ENCODE measurements at regions not wholly inside any gene's neighbourhood (a gene's known extent, or its start where the extent isn't known, plus 50 kb on each side); places are given as distances from the start of the nearest gene placed in this dataset.

DNA sequence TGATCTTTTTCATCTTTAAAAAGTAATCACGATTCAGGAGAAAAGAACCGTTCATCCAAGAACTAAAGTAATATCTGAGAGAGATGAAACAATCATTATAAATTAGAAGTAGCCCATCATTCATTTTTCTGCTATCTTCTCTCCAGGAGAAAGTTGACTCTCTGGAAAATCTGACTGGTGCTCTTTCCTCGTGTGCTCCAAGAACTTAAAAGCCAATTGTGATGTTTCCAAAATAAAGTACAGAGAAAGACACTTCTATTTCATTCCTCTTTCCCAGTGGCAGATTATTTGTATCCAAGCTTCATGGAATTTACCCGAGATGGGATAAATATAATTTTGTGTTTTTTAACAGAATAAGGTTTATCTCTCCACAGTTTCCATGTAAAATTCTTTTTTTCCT is 212.5 kb upstream of the NOCT start:
- TF ChIP-seq, protein P1, sequence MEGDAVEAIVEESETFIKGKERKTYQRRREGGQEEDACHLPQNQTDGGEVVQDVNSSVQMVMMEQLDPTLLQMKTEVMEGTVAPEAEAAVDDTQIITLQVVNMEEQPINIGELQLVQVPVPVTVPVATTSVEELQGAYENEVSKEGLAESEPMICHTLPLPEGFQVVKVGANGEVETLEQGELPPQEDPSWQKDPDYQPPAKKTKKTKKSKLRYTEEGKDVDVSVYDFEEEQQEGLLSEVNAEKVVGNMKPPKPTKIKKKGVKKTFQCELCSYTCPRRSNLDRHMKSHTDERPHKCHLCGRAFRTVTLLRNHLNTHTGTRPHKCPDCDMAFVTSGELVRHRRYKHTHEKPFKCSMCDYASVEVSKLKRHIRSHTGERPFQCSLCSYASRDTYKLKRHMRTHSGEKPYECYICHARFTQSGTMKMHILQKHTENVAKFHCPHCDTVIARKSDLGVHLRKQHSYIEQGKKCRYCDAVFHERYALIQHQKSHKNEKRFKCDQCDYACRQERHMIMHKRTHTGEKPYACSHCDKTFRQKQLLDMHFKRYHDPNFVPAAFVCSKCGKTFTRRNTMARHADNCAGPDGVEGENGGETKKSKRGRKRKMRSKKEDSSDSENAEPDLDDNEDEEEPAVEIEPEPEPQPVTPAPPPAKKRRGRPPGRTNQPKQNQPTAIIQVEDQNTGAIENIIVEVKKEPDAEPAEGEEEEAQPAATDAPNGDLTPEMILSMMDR (IDR thresholded peaks at IDR 0.05), result no peak
- TF ChIP-seq POLR2A (IDR thresholded peaks at IDR 0.05; ENCODE audit: low read depth), result no peak

Measured in esophagus muscularis mucosa (tissue), 3 donors.